HepG2 (cell line): ENCODE measurements at regions not wholly inside any gene's neighbourhood (a gene's known extent, or its start where the extent isn't known, plus 50 kb on each side); places are given as distances from the start of the nearest gene placed in this dataset.

Experiments used
- ATAC-seq: fragments of 200-7000 bp; cut with Tn5 transposase; 3 replicates; pipeline ENCODE4 v1.9.1; 2020; ENCODE audit warnings: mild to moderate bottlenecking, moderate library complexity
- BruUV-seq: library from RNA; stranded (reverse); fragments of 400-500 nt; replicated peaks from 2 replicates; lab custom pipeline; 2021; lab: Mats Ljungman, UMichigan
- CTCF ChIA-PET: fragments of 300-600 bp; formaldehyde crosslinking; extraction: SDS; loops from one replicate; lab custom pipeline; 2021; ENCODE audit warnings: low total read pairs, inconsistent platforms, low intra/inter-chr PET ratio; lab: Yijun Ruan, JAX
- POLR2A ChIA-PET: fragments of 350-600 bp; sonication (Branson Sonifier 250); formaldehyde crosslinking; loops from one replicate; lab custom pipeline; 2020; ENCODE audit warnings: antibody characterized with exemption, inconsistent platforms; lab: Yijun Ruan, JAX
- DNase-seq: peaks from one replicate; pipeline ENCODE4 v3.0.0-alpha.2; 2015; ENCODE audit warnings: low spot score
- FAIRE-seq: peaks from 3 replicates; lab custom pipeline; 2011; peaks lifted over from hg19 to GRCh38; lab: Jason Lieb, UNC
- H2AFZ ChIP-seq: one replicate; pipeline ENCODE4 v1.6.1; 2011; ENCODE audit warnings: low read length, inconsistent platforms
- H3K27ac ChIP-seq: fragments of 300-600 bp; 3 replicates; pipeline ENCODE4 v1.8.0; 2011; ENCODE audit warnings: mixed run types, mild to moderate bottlenecking, mixed read lengths, low read length, inconsistent platforms; ENCODE audit not compliant: insufficient read depth; ENCODE audit errors: extremely low read length
- H3K27me3 ChIP-seq, 2 experiments: fragments of 200-600 bp in 1 of 2; 2 replicates in 1 of 2; 3 replicates in 1 of 2; pipeline versions ENCODE4 v1.6.0 to v1.8.0; 2011; ENCODE audit warnings: low read length in 2 of 2, mild to moderate bottlenecking in 2 of 2, moderate library complexity in 2 of 2, inconsistent platforms in 1 of 2; ENCODE audit not compliant: insufficient read depth in 2 of 2, control insufficient read depth in 1 of 2
- H3K36me3 ChIP-seq, 2 experiments: fragments of 200-600 bp in 1 of 2; replicated peaks in 1 of 2; 2 replicates in 1 of 2; 3 replicates in 1 of 2; pipeline versions ENCODE4 v1.5.1 to v1.8.0; 2011; ENCODE audit warnings: low read length in 2 of 2, inconsistent platforms in 1 of 2; ENCODE audit not compliant: insufficient read depth in 2 of 2, control insufficient read depth in 1 of 2
- H3K4me1 ChIP-seq: 2 replicates; pipeline ENCODE4 v1.5.1; 2012; ENCODE audit warnings: low read length, inconsistent platforms; ENCODE audit not compliant: insufficient read depth
- H3K4me2 ChIP-seq: 2 replicates; pipeline ENCODE4 v1.6.0; 2011; ENCODE audit warnings: low read depth, low read length, inconsistent platforms
- H3K4me3 ChIP-seq, 3 experiments: fragments of 200-600 bp in 1 of 3; sonication (generic), shearing (Covaris generic) in 1 of 3; replicated peaks in 1 of 3; 2 replicates each; pipeline ENCODE4 v1.5.1; 2011 to 2016; ENCODE audit warnings: low read length in 3 of 3, inconsistent platforms in 2 of 3, low read depth in 2 of 3, mild to moderate bottlenecking in 2 of 3, control low read depth in 1 of 3, mixed read lengths in 1 of 3; ENCODE audit not compliant: insufficient read depth in 1 of 3
- H3K79me2 ChIP-seq: one replicate; pipeline ENCODE4 v1.6.1; 2011; ENCODE audit warnings: low read length, inconsistent platforms; ENCODE audit not compliant: insufficient read depth
- H3K9ac ChIP-seq: 2 replicates; pipeline ENCODE4 v1.6.0; 2011; ENCODE audit warnings: mild to moderate bottlenecking, low read depth, low read length, inconsistent platforms; ENCODE audit not compliant: insufficient read depth
- H3K9me3 ChIP-seq: 2 replicates; pipeline ENCODE4 v1.5.1; 2012; ENCODE audit warnings: mild to moderate bottlenecking, low read length
- H4K20me1 ChIP-seq: 2 replicates; pipeline ENCODE4 v1.6.0; 2011; ENCODE audit warnings: inconsistent platforms, mild to moderate bottlenecking, low read length, moderate library complexity; ENCODE audit not compliant: insufficient read depth
- ASH2L ChIP-seq: fragments of 300-600, 200-600 bp; sonication (generic); IDR thresholded peaks from 2 replicates; pipeline ENCODE4 v1.7.0; 2017; ENCODE audit warnings: low read depth, mild to moderate bottlenecking, moderate library complexity, mixed read lengths, low read length; ENCODE audit not compliant: insufficient read length
- E2F2 ChIP-seq: sonication (generic); formaldehyde crosslinking; IDR thresholded peaks from 2 replicates; pipeline ENCODE4 v1.4.0; 2020; ENCODE audit warnings: missing genetic modification reagents, borderline replicate concordance
- GMEB2 ChIP-seq: IDR thresholded peaks from 2 replicates; pipeline ENCODE4 v1.6.1; 2016; ENCODE audit warnings: missing biosample characterization, missing genetic modification reagents, low read depth
- KMT2B ChIP-seq: IDR thresholded peaks from 2 replicates; pipeline ENCODE4 v1.6.1; 2016; ENCODE audit warnings: missing genetic modification reagents, missing compliant biosample characterization
- NR2F1 ChIP-seq, 2 experiments: fragments of 450-650 bp in 1 of 2; formaldehyde crosslinking in 1 of 2; IDR thresholded peaks; 2 replicates each; pipeline versions ENCODE4 v1.5.0 to v1.6.1; 2016 to 2020; ENCODE audit warnings: mild to moderate bottlenecking in 1 of 2, missing compliant biosample characterization in 1 of 2, missing genetic modification reagents in 1 of 2, moderate library complexity in 1 of 2
- PHB2 ChIP-seq: fragments of 450-650 bp; IDR thresholded peaks from 2 replicates; pipeline ENCODE4 v1.6.1; 2018; ENCODE audit not compliant: partially characterized antibody
- POLR2AphosphoS5 ChIP-seq: IDR thresholded peaks from 2 replicates; pipeline ENCODE4 v1.6.1; 2012; ENCODE audit warnings: low read depth, low read length
- SNAPC2 ChIP-seq: sonication (generic); formaldehyde crosslinking; IDR thresholded peaks from 2 replicates; pipeline ENCODE4 v1.8.1; 2022; ENCODE audit warnings: mild to moderate bottlenecking, missing genetic modification reagents
- SOX6 ChIP-seq, 2 experiments: fragments of 450-650 bp in 1 of 2; sonication (generic) in 1 of 2; formaldehyde crosslinking in 1 of 2; IDR thresholded peaks; 2 replicates each; pipeline versions ENCODE4 v1.4.0 to v1.6.1; 2017 to 2020; ENCODE audit warnings: antibody characterized with exemption in 1 of 2, mild to moderate bottlenecking in 1 of 2, missing genetic modification reagents in 1 of 2
- SUZ12 ChIP-seq: fragments of 150-350 bp; IDR thresholded peaks from 2 replicates; pipeline ENCODE4 v1.6.1; 2014; ENCODE audit warnings: low read depth, low read length
- U2AF2 ChIP-seq: fragments of 200-400 bp; formaldehyde crosslinking; IDR thresholded peaks from 2 replicates; pipeline ENCODE4 v1.6.1; 2017; ENCODE audit warnings: low read depth, mild to moderate bottlenecking, low read length
- ZIK1 ChIP-seq: sonication (generic); formaldehyde crosslinking; IDR thresholded peaks from 2 replicates; pipeline ENCODE4 v1.5.0; 2020; ENCODE audit warnings: mild to moderate bottlenecking, low read depth, missing genetic modification reagents, borderline replicate concordance
- ZKSCAN8 ChIP-seq: IDR thresholded peaks from 2 replicates; pipeline ENCODE4 v1.6.1; 2016; ENCODE audit warnings: borderline replicate concordance, missing genetic modification reagents, missing compliant biosample characterization
- ZNF383 ChIP-seq: sonication (generic); formaldehyde crosslinking; IDR thresholded peaks from 2 replicates; pipeline ENCODE4 v1.4.0; 2020; ENCODE audit warnings: missing genetic modification reagents, mild to moderate bottlenecking, borderline replicate concordance
- ZNF512B ChIP-seq: sonication (generic); formaldehyde crosslinking; IDR thresholded peaks from 2 replicates; pipeline ENCODE4 v1.5.1; 2020; ENCODE audit warnings: missing genetic modification reagents, mild to moderate bottlenecking, borderline replicate concordance
- ZNF530 ChIP-seq: sonication (generic); formaldehyde crosslinking; IDR thresholded peaks from 2 replicates; pipeline ENCODE4 v1.5.0; 2020; ENCODE audit warnings: low read depth, mild to moderate bottlenecking, missing genetic modification reagents
- ZNF589 ChIP-seq: sonication (generic); formaldehyde crosslinking; conservative IDR thresholded peaks from 2 replicates; pipeline ENCODE4 v1.8.0; 2022; ENCODE audit warnings: mild to moderate bottlenecking, moderate library complexity, missing genetic modification reagents
- ZNF629 ChIP-seq: sonication (generic); formaldehyde crosslinking; conservative IDR thresholded peaks from 2 replicates; pipeline ENCODE4 v1.5.0; 2020; ENCODE audit warnings: missing genetic modification reagents
- whole genome bisulfite sequencing: methylation state at CpG from one replicate; pipeline ENCODE4 v1.1.6; 2017; ENCODE audit warnings: low lambda C conversion rate; 5-methylcytosine and 5-hydroxymethylcytosine counted together
- in situ Hi-C: cut with HindIII; loops from 2 replicates; pipeline ENCODE4 v1.10.0; 2017; ENCODE audit warnings: low pct_unique_long_range_greater_than_20kb; ENCODE audit not compliant: extremely low pct_ligation_motif_present
- intact Hi-C: fragments of 100-400 bp; cut with micrococcal nuclease; formaldehyde crosslinking; loops from one replicate; pipeline ENCODE4 v1.10.0; 2022; ENCODE audit not compliant: unreplicated experiment

- POLR2A ChIA-PET: no interaction called here
- H3K27ac ChIP-seq: no peak overlapping the region
- BruUV-seq: no TSS peak
- TF ChIP-seq U2AF2 (no peak), ZKSCAN8 (CRISPR knock-in tag) (no peak), ZIK1 (CRISPR knock-in tag) (no peak), POLR2AphosphoS5 (no peak), SNAPC2 (CRISPR knock-in tag) (no peak), KMT2B (CRISPR knock-in tag) (no peak), ZNF629 (CRISPR knock-in tag) (no peak), ZNF383 (CRISPR knock-in tag) (no peak), PHB2 (no peak), E2F2 (CRISPR knock-in tag) (no peak), ASH2L (no peak), NR2F1 (CRISPR knock-in tag; IDR thresholded peaks at IDR 0.05) (no peak), ZNF530 (no peak), SUZ12 (no peak), ZNF512B (CRISPR knock-in tag) (no peak), GMEB2 (CRISPR knock-in tag) (no peak), SOX6 (IDR thresholded peaks at IDR 0.05) (no peak), SOX6 (CRISPR knock-in tag; IDR thresholded peaks at IDR 0.05) (no peak), ZNF589 (CRISPR knock-in tag) (no peak)
Measured at GRCh38 chr13:73464758-73465616, 406.2 kb downstream of the KLF5 start.

More at GRCh38 chr13:73464758-73465616, 406.2 kb downstream of the KLF5 start:
- H4K20me1 ChIP-seq: no peaks in the 10 kb centered on the region
- no peak for DNase-seq
- no peak for ATAC-seq
- H3K79me2 ChIP-seq: no peaks in the 10 kb centered on the region
- no peaks in the 10 kb centered on the region for H3K36me3 ChIP-seq
- no peak overlapping the region for H3K4me2 ChIP-seq
- no peaks in the 10 kb centered on the region for H3K27me3 ChIP-seq
- no peaks in the 10 kb centered on the region for H3K9me3 ChIP-seq
- no peak for FAIRE-seq
- no peak overlapping the region for H3K9ac ChIP-seq
- intact Hi-C loops: no loop called here
- in situ Hi-C loops: no loop called here
- CTCF ChIA-PET: no interaction called here
- WGBS: 37% methylated on average over 5 of the region's 5 CpGs
- H3K4me3 ChIP-seq: no peak overlapping the region
- H3K4me1 ChIP-seq: no peaks in the 10 kb centered on the region
- H2AFZ ChIP-seq: no peak overlapping the region
